ENCODE measurements at regions not wholly inside any gene's neighbourhood (a gene's known extent, or its start where the extent isn't known, plus 50 kb on each side); places are given as distances from the start of the nearest gene placed in this dataset.

DNA sequence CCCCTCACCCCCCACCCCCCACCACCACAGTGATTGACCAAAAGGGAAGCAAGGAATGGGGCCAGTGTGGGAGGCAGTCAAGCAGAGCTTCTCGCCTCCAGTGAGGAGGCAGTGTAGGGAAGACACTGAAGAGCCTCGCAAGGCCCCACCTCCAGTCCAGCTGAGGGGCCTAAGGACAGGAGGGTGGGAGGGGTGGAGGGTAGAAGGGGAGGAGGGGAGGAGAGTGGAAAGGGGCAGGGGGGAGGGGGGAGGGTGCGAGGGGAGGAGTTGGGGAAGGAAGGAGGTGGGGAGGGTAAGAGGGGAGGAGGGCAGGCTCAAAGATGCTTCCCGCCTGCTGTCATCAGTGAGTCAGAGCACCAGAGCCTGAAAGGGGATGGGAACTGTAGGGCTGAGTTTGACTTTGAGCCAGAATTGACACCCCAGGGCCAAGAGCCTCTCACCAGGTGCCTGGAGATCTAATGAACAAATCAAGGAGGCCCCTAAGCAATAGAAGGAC, 786.2 kb downstream of the UQCRFS1 start:
- TF ChIP-seq, protein P1, sequence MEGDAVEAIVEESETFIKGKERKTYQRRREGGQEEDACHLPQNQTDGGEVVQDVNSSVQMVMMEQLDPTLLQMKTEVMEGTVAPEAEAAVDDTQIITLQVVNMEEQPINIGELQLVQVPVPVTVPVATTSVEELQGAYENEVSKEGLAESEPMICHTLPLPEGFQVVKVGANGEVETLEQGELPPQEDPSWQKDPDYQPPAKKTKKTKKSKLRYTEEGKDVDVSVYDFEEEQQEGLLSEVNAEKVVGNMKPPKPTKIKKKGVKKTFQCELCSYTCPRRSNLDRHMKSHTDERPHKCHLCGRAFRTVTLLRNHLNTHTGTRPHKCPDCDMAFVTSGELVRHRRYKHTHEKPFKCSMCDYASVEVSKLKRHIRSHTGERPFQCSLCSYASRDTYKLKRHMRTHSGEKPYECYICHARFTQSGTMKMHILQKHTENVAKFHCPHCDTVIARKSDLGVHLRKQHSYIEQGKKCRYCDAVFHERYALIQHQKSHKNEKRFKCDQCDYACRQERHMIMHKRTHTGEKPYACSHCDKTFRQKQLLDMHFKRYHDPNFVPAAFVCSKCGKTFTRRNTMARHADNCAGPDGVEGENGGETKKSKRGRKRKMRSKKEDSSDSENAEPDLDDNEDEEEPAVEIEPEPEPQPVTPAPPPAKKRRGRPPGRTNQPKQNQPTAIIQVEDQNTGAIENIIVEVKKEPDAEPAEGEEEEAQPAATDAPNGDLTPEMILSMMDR (IDR thresholded peaks at IDR 0.05): no peak

DNA sequence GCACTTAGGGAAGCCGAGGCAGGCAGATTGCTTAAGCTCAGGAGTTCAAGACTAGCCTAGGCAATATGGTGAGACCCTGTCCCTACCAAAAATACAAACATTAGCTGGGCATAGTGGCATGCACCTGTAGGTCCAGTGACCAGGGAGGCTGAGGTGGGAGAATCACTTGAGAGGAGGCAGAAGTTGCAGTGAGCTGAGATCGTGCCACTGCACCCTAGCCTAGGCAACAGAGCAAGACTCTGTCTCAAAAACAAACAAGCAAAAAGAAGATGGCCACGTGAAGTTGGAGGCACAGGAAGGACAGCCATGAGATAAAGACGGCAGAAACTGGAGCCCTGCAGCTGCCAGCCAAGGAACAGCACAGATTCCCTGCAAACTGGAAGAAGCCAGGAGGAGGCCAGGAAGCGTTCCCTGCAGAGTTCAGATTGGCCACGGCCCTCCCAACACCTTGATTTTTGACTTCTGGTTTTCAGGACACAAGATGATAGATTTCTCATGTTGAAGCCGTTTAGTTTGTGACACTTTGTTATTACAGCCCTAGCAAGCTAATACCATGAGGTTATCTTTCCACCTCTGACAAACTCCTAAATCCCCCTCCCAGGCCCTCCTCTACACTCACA, 786.7 kb downstream of the UQCRFS1 start:
- TF ChIP-seq, protein P1 (IDR thresholded peaks at IDR 0.05): no peak

GRCh38 chr19:28425046-28425931, 787.7 kb downstream of the UQCRFS1 start:
- TF ChIP-seq, protein P1 (IDR thresholded peaks at IDR 0.05): no peak

- TF ChIP-seq, protein P1 (IDR thresholded peaks at IDR 0.05): no peak
Observed at GRCh38 chr19:28424662-28425045, 788.3 kb downstream of the UQCRFS1 start.

GRCh38 chr19:28424077-28424476, 788.9 kb downstream of the UQCRFS1 start:
- TF ChIP-seq, protein P1 (IDR thresholded peaks at IDR 0.05): no peak

DNA sequence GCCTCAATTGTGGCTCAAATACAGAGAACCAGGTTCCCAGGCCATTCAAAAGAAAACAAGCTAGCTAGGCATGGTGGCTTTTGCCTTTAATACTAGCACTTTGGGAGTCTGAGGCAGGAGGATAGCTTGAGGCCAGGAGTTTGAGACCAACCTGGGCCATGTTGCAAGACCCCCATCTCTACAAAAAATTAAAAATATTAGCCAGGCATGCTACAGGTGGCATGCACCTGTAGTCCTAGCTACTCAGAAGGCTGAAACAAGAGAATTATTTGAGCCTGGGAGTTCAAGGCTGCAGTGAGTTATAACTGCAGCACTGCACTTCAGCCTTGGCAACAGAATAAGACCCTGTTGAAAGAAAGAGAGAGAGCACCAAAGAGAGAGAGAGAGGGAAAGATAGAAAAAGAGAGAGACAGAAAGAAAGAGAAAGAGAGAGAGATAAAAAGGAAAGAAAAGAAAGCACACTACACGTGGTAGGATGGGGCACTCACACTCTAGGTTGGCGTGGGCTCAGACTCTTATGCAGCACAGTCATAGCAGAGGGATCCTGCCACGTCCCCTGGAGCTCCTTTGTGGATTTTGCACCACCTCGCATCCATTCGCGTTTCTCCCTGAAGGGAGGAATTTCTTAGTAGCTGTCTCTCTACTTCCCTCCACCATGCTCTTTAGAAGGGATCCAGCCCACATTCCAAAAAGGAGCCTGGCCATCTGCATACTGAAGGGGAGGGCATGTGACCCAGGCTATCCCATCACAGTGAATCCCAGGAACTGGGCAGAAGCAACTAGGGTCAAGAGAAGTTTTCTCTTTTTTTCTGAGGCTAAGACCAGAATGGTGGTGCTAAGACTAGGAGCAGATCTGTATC, 789.9 kb downstream of the UQCRFS1 start:
- TF ChIP-seq, protein P1 (IDR thresholded peaks at IDR 0.05): no peak

GRCh38 chr19:28422046-28422445, 790.9 kb downstream of the UQCRFS1 start:
- TF ChIP-seq, protein P1 (IDR thresholded peaks at IDR 0.05): no peak

Measured in LNCAP (cell line).